DMS 273 (cell line): ENCODE measurements at regions not wholly inside any gene's neighbourhood (a gene's known extent, or its start where the extent isn't known, plus 50 kb on each side); places are given as distances from the start of the nearest gene placed in this dataset.

Source experiments
- DNase-seq: peaks from one replicate; lab custom pipeline; 2025; ENCODE audit not compliant: unreplicated experiment; lab: John Stamatoyannopoulos, UW

GRCh38 chr16:85370543-85370880 is 242.6 kb upstream of the GSE1 start:
- no peak for DNase-seq

DNA sequence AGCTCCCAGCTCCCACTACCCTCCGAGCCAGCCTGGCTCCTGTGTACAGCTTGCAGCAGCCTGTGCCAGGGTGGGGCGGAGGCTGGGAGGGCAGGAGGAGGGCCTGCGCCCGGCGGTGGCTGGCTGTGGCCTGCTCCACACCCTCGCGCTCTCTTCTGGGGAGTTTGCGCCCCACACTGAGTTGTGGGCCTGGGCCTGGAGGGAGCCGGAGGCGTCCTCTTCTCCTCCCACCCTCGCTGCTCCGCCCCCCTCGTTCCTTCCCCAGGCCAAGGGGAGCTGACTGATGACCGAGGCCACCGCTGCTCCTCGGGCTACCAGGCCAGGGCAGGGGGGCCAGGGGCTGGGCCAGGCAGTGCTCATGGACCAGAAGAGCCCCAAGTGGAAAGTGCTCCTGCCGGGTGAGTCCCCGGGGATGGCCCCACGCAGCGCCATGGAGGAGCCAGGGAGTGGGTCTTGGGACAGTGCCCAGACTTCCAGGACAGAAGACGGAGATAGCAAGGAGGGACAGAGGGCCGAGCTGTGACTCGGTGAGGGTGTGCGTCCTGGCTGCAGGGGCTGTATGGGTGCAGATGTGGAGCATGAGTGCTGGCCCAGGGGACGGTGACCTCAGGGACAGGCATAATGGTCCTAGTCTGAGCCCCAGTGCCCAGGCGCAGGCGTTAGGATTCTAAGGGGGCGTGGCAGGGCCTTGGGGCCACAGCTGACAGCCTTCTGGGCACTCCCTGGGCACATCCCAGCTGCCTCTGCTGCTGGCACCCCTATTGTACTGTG is 242.1 kb upstream of the GSE1 start:
- DNase-seq = peak; percentile 80

DNA sequence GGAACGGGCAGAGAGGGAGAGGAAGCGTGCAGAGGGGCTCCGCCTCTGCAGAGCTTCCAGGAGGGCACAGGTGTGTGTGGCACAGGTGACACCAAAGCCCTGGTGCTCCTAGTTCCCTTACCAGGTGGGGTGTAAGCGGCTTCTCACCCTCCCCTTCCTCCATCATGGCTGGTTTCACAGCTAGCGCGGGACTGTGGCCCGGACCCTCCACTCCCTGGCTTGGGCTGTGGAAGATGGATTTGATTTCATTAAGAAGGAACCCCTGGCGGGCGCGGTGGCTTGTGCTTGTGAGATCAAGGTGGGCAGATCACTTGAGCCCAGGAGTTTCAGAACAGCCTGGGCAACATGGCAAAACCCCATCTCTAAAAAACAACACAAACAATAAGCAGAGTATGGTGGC is 241.2 kb upstream of the GSE1 start:
- DNase-seq = no peak

- DNase-seq = peak; percentile 38
Observed at GRCh38 chr16:85372627-85373372, 240.3 kb upstream of the GSE1 start.

GRCh38 chr16:85373741-85374570 is 239.2 kb upstream of the GSE1 start:
- no peak for DNase-seq

DNA sequence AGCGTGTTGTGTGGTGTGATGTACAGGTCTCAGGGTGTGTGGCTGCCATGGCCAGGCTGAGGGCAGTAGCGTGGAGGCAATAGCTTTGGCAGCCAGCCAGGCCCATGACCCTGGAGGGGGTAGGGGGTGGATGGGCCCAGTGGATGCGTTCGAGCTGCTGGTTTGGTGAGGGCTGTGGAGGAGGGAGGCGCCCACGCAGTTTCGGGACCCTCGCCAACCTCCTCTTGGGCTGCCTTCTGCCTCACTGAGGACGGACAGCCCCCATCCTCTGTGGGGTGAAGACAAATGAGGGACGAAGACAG is 238.6 kb upstream of the GSE1 start:
- DNase-seq = peak; percentile 41

GRCh38 chr16:85375282-85375681 is 237.8 kb upstream of the GSE1 start:
- no peak for DNase-seq

DNA sequence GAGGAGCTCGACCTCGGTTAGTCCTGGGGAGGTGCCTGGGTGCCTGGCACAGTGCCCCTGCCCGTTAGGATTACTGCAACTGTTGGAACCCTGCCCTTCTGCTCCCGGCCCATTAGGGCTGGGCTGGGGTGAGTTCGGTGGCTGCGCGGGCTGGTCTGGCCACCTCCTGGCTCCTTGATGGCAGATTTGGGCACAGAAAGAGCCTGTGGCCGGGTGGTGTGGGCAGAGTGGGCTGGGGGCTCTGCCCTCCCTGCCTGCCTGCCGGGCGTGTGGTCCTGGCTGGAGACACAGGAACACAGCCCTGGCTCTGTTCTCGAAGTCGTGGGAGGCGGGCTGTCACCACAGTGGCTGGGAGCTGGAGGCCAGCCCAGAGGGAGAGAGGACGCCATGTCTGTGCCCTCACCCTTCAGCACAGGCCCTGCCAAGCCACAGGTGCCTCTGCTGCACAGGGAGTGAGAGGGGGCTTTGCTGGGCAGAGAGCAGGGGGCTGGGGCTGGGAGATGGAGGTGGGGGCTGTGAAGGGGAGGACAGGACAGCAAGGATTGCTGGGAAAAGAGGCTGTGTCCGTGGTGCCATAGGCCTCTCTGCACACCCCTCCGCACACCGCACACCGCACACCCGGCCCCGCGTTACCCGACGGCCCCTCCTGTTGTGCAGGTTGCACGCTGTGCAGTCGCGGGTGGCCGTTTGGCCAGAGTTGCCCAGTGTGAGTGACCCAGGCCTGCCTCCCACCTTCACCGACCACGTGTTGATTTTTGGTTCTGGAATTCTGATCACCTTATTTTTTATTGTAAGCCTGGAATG is 236.6 kb upstream of the GSE1 start:
- DNase-seq = peak; percentile 62

- peak; percentile 57 for DNase-seq
Observed at GRCh38 chr16:85377388-85378144, 235.6 kb upstream of the GSE1 start.

DNA sequence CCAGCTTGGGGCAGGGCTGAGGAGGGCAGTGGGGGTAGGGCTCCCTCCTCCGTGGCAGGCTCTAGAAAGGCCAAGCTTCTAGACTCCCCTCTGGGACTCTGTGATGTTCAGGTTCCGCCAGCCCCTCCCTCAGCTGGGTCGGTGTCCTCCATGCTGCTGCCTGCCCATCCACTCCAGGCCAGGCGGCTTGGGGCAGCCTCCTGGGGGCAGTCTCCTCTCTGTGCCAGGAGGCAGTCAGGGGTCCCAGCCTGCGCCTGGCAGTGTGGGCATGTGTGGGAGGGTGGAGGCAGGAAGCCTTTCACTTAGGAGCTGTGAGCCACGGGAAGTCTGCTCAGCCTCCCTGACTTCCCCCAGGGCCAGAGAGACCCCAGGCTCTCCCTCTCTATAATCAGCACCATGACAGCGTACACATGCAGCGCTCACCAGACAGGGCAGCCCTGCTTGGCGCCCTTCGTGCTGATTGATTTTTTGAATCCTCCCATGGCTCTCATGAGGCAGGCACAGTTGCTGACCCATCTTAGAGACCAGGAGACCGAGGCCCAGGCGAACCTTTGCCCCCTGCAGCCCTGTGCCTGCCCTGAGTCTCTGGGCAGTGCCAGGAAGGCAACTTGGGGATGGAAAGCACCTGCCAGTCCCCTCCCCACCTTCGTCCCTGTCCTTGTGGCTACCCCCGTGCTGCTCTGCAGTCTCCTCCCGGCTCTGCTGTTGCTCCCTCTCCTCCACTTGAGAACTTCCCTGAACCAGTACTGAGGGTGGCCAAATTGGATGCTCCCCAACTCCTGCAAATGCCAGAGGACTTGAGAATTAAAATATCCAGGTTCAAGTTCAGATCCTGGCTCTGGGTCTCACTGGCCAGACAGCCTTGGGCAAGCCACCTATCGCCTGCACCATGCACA is 234.7 kb upstream of the GSE1 start:
- no peak for DNase-seq

DNA sequence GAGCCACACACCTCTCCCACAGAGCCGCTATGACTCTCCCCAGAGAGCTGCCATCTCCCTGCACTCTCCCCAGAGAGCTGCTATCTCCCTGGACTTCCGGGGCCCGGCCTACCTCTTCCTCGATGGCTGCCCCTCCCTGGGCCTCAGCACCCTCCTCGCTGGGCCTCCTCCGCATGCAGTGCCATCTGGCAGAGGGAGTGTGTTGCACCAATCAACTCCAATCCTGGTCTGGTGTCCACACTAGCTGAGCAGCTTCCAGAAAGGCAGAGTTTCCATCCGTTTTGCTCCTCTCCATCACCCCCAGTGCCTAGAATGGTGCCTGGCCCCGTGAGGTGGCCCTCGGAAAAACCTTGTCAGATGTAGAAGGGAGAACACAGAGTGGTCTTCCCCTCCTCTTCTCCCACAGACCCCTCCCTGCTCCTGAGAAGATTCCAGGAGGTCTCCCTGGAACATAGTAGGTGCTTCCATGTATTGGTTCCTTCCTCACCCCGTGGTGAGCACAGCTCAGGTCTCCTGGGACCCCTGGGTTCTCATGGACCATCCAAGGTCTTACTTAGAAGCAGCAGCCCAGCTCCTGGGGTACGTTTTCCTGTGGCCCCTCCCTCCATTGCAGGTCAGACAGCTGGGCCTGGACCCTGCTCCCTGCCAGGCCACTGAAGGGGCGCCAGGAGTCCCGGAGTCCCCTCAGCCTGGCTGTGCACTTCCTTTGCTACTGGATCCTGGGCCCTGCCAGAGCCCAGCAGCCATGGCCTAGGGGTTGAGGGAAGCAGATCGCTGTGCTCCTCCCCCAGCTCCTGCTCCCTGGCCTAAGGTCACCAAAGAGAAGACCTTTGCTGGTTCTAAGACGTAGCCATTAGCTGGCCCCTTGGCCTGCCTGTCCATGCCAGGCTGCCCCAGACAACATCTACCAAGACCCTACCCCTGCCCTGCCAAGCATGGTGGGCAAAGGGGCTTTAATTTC is 233.8 kb upstream of the GSE1 start:
- DNase-seq = peak; percentile 62

GRCh38 chr16:85380002-85380395 is 233.1 kb upstream of the GSE1 start:
- no peak for DNase-seq

DNA sequence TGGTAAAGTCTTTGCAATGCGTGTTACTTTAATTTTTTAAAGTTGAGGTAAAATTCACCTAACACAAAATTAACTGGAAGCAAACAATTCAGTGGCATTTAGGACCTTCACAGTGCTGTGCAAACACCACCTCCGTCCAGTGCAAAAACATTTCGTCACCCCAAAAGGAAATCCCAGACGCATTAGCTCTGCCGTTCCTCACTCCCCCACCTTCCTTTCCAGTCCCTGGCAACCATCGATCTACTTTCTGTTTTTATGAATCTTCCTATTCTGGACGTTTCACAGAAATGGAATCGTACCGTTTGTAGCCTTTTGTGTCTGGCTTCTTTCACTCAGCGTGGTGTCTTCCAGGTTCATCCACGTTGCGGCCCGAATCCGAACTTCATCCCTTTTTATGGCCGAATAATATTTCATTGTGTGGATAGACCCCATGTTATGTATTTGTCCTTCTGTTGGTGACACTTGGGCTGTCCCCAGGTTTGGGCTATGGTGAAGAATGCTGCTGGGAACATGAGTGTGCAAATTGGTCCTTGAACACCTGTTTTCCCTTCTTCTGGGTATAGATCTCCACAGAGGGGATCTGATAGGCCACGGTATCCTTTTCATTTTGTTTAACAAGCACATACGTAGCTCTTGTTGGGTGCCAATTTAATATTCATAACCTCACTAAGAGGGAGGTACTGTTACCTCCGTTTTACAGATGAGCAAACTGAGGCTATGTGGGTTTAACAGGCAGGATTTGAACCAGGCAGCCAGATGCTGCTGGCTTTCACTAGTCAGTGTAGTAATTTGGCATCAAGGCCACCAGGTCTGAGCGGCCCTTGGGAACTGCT is 232.0 kb upstream of the GSE1 start:
- DNase-seq = no peak

DNA sequence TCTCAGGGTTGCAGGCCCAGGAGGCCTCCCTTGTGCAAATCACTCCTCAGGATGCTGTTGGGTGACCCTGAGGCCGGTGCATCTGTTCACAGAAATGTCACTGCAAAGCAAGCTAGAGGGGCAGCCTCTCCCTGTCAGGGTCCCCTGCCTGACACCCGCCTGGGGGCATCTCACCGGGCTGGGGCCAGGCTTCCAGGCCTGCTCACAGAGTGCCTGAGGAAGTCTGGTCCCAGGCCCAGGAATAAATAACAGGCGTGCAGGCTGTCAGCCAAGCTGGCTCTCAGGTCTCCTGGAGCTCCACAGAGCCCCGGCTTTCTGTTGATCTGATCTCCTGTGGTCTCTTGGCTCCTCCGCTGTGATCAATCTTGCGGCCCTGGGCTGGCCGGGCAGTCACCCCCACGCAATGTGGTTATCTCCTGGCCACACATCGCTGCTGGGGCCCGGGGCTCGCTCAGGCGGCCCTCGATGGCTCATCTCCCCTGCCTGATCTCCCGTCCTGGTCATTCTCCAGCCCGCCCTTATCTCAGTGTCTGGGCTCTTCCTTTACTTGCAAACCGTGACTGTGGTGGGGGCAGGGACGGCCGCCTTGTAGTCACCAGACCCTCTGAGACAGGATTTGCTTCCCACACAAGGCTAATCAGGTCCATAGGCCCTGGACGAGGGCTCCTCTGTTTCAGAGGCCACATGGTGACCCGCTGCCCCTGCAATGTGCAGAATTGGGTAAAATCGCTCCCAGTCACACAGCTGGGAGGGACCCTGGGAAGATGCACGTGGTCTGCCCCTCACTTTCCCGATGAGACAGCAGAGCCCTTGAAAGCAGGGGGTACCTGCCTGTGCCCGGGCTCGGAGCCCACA is 231.2 kb upstream of the GSE1 start:
- peak; percentile 46 for DNase-seq

DNA sequence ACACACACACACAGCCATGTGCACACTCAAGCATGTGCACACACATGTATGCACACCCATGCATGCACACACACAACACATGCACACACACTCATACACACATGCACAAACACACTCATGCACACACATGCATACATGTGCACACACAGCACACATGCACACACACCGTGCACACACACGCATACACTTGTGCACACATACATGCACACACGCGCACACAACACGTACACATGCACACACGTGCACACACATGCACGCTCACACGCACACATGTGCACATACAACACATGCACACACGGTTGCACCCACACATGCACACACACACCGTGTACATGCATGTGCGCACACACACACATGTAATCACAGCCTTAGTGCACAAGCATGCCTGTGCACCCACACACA is 230.4 kb upstream of the GSE1 start:
- DNase-seq = no peak
